GM21390 (cell line): ENCODE measurements at regions not wholly inside any gene's neighbourhood (a gene's known extent, or its start where the extent isn't known, plus 50 kb on each side); places are given as distances from the start of the nearest gene placed in this dataset.

Experiments
- ATAC-seq: cut with Tn5 transposase; IDR thresholded peaks from one replicate; pipeline ENCODE4 v1.9.1; 2021; ENCODE audit not compliant: unreplicated experiment

DNA sequence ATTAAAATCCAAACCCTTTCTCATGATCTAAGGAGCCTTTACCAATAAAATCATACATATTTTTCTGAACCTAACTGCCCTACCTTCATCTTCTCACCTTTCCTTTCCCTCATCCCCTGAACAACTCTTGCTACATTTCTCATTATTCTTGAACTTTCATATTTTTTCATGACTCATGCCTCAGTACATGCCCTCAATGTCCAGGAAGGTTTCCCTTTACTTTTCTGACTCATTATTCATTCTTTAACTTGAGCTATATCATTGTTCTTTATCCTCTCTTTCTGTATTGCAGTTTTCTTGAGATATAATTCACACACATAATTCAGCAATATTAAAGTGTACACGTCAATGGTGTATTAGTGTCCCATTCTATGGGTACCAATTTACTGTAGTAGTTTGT, 231.0 kb downstream of the ALG10B start:
- no peak for ATAC-seq

DNA sequence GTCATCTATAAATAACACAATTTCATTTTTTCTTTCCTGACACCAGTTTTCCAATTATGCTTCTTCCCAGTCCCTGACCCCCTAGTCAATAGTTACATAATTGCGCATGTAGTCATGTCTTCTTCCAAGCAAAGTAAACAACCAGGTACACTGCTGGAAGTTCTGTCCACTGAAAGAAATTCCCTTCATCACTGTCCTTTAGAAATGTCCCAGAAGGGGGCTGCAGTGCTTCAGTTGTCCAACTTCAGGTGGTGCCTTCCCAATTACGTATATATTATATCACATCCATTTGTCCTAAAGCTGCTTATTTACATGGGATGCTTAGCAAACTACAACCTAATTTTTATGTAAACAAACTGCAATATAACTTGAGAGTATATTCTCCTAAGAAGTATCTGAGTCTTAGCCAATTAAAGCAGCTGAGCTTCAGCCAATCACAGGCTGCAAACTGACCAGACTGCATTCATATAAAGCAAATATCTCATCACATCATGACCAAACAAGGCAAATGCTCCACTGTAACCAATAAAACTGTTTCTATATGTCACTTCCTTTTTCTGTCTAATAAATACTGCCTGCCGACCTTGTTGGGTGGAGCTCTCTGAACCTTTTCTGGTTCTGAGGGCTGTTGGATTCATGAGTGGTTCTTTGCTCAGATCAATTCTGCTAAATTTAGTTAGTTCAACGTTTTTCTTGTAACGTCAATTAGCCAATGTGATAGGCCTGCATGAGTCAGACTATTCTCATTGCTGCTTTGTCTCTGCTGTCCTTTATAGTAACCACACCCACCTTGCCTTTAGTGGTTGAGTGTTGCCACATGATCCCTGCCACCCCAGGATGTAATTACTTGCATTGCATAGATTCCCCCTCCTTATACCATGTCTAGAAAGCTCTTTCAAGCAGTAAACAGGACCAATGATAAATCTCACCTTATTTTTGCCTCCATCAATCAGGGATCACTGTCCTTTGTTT, 239.3 kb downstream of the ALG10B start:
- ATAC-seq = no peak

DNA sequence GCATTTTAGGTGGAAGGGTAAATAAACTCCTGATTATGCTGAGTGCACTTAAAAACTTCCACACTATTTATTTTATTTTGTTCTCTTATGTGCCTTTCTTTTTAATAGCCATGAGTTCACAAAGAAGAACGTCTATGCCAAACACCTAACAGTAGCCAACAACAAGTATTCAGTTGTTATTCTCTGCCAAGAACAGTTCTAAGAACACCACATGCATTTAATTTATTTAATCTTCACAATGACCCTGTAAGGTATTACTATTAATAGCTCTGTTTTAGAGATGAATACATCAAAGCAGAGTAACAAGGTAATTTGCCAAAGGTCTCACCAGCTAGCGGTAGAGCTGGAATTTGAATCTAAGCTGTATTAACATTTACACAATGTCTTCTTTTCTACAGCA, 240.1 kb downstream of the ALG10B start:
- ATAC-seq = no peak

DNA sequence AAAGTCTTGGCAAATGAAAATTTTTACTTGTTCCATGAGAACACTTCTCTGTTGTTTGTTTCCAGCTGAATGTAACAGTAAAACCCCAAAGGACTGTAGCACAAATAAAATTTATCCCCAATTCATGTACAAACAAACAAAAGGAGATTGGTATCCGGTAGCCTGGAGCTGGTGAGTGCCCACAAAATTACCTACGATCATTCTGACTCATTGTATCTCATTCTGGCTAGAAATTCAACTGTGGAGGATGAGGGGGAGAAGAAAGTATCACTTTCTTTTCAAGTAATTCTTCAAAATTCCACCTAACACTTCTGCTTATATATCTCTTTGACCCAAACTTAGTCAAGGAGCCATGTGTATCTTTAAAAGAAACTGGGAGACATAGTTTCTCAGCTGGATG, 268.5 kb downstream of the ALG10B start:
- ATAC-seq = no peak

DNA sequence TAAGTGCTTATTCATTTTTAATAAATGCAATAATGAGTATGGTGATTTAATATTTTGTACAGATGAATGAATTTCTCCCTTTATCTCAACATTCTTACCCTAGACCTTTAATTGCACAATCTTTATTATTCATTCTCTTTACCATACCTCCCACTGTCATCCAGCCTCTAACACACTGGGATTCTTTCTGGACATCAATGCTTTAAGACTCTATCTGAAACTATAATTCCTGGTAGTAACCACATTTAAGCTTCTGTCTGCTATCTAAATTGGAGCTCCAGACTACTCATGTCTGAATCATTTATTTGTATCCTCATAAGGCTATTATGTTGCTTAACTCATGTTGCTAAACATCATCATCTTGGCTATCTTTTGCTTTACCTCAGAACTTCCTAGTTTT, 270.2 kb downstream of the ALG10B start:
- ATAC-seq = no peak

DNA sequence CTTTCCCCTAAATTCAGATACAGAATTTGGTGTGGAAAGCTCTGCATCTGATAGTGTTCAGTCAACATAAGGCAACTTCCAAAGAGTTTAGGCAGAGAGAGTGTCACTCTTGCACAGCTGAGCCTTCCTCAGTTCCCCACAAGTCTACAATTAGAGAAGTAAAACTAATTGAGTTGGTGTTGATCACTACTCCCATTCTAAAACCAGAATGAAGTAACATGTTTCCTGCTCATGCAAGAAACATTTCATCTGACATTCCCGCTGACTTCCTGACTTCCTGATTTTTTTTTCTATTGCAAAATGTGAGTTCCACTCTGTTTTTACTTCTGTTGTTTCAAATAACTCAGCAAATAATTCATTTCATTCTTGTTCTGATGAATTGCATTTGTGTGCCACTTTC, 271.0 kb downstream of the ALG10B start:
- ATAC-seq = no peak

DNA sequence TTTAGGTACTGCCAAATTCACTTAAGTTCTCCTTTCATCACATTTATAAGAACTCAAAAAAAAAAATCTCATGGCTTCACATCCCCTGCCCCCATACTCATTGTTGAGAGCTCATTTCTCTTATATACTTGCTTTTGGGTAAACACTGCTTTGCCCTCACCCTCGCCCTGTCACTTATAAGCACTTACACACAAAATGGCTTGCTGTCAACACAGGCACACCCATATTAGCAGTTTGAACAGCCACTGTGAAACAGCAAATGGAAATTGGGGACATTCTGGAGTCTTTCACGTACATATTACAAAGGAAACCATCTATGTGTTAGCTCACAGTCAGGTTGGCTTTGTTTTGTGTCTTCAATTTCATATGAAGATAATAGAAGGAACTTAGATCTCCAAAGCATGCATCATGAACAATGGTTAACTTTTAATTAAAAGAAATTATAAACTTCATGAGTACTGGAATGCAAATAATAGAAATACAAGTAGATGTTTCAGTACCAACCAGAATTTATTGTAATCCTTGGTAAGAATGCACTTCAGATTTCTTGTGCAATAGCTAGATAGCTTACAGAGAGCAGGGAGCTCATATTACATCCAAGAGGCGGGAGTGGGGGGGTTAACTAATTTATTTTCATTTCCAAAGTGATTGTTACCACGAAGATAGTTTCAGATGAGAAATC, 272.2 kb downstream of the ALG10B start:
- ATAC-seq = no peak

DNA sequence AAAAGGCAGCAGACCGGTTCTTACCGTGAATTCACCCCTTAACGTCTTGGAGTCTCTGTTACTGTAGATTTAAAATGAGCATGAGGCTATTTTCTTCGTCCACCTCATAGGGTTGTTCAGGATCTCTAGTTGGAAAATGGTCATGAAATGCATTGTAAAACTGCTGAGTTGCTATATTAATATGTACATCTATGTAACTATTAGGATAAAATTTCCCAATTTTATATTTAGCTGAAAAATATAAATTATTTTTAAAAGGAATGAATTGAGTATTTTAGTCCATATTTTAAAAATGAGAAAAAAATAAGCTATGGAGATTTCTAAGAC, 272.7 kb downstream of the ALG10B start:
- no peak for ATAC-seq

DNA sequence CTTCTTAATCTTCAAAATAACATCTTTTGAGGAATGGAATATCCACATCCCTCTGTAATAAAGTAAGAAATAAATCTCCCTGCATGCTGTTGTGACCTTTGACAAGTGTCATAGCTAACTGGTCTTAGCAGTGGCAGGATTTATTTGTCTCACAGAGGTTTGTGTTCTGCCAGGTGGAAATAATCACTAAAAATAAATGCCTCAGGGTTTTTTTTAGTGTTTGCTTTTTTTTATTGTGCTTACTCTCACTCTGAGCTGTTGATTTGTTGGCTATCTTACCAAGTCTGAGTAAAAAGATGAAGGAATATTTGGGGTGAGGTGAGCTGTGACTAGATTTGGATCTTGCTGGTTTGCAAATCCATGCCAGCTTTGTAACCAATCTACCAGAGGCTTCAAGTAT, 285.4 kb downstream of the ALG10B start:
- ATAC-seq = no peak
